GM23338 (cell line): ENCODE measurements at regions not wholly inside any gene's neighbourhood (a gene's known extent, or its start where the extent isn't known, plus 50 kb on each side); places are given as distances from the start of the nearest gene placed in this dataset.

Experiments
- ATAC-seq: fragments of 200-7000 bp; cut with Tn5 transposase; 3 replicates; pipeline ENCODE4 v1.9.1; 2020
- DNase-seq: peaks from one replicate; pipeline ENCODE4 v3.0.0-alpha.2; 2015; ENCODE audit warnings: low spot score
- H2AFZ ChIP-seq: fragments of 200-600 bp; sonication (generic); 2 replicates; pipeline ENCODE4 v1.8.0; 2016; ENCODE audit warnings: antibody characterized with exemption, mild to moderate bottlenecking, moderate library complexity
- H3F3A ChIP-seq: fragments of 200-600 bp; sonication (generic); replicated peaks from 2 replicates; pipeline ENCODE4 v1.8.0; 2017; ENCODE audit warnings: antibody characterized with exemption, mixed run types, low read depth
- H3K27ac ChIP-seq: fragments of 200-600 bp; sonication (generic); 2 replicates; pipeline ENCODE4 v1.6.1; 2016; ENCODE audit warnings: low read depth
- H3K27me3 ChIP-seq: fragments of 200-600 bp; sonication (generic); 2 replicates; pipeline ENCODE4 v1.8.0; 2016; ENCODE audit warnings: mild to moderate bottlenecking, mixed run types, moderate library complexity; ENCODE audit not compliant: insufficient read depth
- H3K36me3 ChIP-seq: fragments of 200-600 bp; sonication (generic); 2 replicates; pipeline ENCODE4 v1.8.0; 2016; ENCODE audit warnings: mild to moderate bottlenecking; ENCODE audit not compliant: insufficient read depth
- H3K4me1 ChIP-seq: fragments of 200-600 bp; sonication (generic); 2 replicates; pipeline ENCODE4 v1.8.0; 2016; ENCODE audit warnings: mild to moderate bottlenecking, moderate library complexity; ENCODE audit not compliant: insufficient read depth
- H3K4me2 ChIP-seq: fragments of 200-600 bp; sonication (generic); 2 replicates; pipeline ENCODE4 v1.7.1; 2017; ENCODE audit warnings: mixed run types
- H3K4me3 ChIP-seq: fragments of 200-600 bp; sonication (generic); 2 replicates; pipeline ENCODE4 v1.6.1; 2016; ENCODE audit warnings: mixed run types
- H3K79me2 ChIP-seq: fragments of 200-600 bp; sonication (generic); replicated peaks from 2 replicates; pipeline ENCODE4 v1.8.0; 2017; ENCODE audit warnings: mild to moderate bottlenecking; ENCODE audit not compliant: insufficient read depth
- H3K9me2 ChIP-seq: fragments of 200-600 bp; sonication (generic); 2 replicates; pipeline ENCODE4 v1.8.0; 2017; ENCODE audit not compliant: insufficient read depth
- H4K20me1 ChIP-seq: fragments of 200-600 bp; sonication (generic); replicated peaks from 2 replicates; pipeline ENCODE4 v1.8.0; 2017; ENCODE audit warnings: mild to moderate bottlenecking; ENCODE audit not compliant: insufficient read depth
- H3K27ac Mint-ChIP-seq: 2 replicates; pipeline ENCODE4 v1.8.0; 2020; ENCODE audit warnings: inconsistent platforms, mild to moderate bottlenecking, moderate library complexity, mixed read lengths
- H3K27me3 Mint-ChIP-seq: 3 replicates; pipeline ENCODE4 v1.8.0; 2022; ENCODE audit warnings: low read depth, mild to moderate bottlenecking, moderate library complexity, mixed read lengths, inconsistent platforms; ENCODE audit not compliant: insufficient read depth, poor library complexity
- H3K36me3 Mint-ChIP-seq: 3 replicates; pipeline ENCODE4 v1.8.0; 2021; ENCODE audit warnings: low read depth, mild to moderate bottlenecking, inconsistent platforms, moderate library complexity, mixed read lengths
- H3K4me1 Mint-ChIP-seq: 3 replicates; pipeline ENCODE4 v1.8.0; 2020; ENCODE audit warnings: mild to moderate bottlenecking, inconsistent platforms, mixed read lengths
- H3K4me3 Mint-ChIP-seq: 3 replicates; pipeline ENCODE4 v1.8.0; 2021; ENCODE audit warnings: moderate library complexity, mild to moderate bottlenecking, inconsistent platforms, mixed read lengths
- H3K9me3 Mint-ChIP-seq: 3 replicates; pipeline ENCODE4 v1.8.0; 2020; ENCODE audit warnings: moderate library complexity, mild to moderate bottlenecking, inconsistent platforms, mixed read lengths
- CREB1 ChIP-seq: fragments of 250-450 bp; sonication (Bioruptor Pico); IDR thresholded peaks from 2 replicates; pipeline ENCODE4 v1.5.0; 2020; ENCODE audit warnings: low read depth, mild to moderate bottlenecking, moderate library complexity
- NANOG ChIP-seq: IDR thresholded peaks from 2 replicates; pipeline ENCODE4 v1.6.1; 2016; ENCODE audit warnings: antibody characterized with exemption, borderline replicate concordance
- POLR2AphosphoS5 ChIP-seq: IDR thresholded peaks from 2 replicates; pipeline ENCODE4 v1.6.1; 2016; ENCODE audit warnings: antibody characterized with exemption, low read depth
- STAT1 ChIP-seq: IDR thresholded peaks from one replicate; pipeline ENCODE4 v1.6.1; 2016; ENCODE audit warnings: antibody characterized with exemption; ENCODE audit not compliant: unreplicated experiment
- TF ChIP-seq, protein P1 (sequence below), 2 experiments: fragments of 200-600 bp in 1 of 2; sonication (generic) in 1 of 2; conservative IDR thresholded peaks; 2 replicates each; pipeline versions ENCODE4 v1.5.1 to v1.6.1; 2016 to 2017; ENCODE audit warnings: antibody characterized with exemption in 2 of 2, low read depth in 2 of 2, mild to moderate bottlenecking in 2 of 2, moderate library complexity in 1 of 2
- TF ChIP-seq, protein P2 (sequence below): fragments of 250-450 bp; sonication (Bioruptor Pico); IDR thresholded peaks from 2 replicates; pipeline ENCODE4 v1.5.0; 2020; ENCODE audit warnings: mild to moderate bottlenecking, moderate library complexity

DNA sequence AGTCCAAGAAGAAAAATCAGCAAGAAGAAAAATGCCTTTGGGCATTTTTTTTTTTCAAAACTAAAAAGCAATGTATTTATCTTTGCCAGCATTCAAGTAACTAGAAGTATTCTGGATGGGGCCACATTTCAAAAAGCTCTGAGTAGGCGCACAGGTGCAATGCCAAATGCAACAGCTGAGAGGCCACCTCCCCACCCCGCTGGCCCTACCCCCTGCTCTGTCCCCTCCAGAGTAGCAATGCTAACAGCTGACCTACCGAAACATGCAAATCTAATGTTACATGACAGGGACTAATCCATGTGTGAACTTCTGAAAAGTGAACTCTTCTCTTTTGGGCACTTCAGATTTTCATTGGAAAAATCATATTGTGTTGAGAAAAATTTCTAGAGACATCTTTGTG is 153.7 kb upstream of the SLC38A2 start:
- ATAC-seq (no peak), DNase-seq (no peak)
- Mint-ChIP-seq H3K27me3 (no peaks in the 10 kb centered on the region), H3K9me3 (peaks cover 31% of the 10 kb centered on the region), H3K36me3 (peaks cover 27% of the 10 kb centered on the region), H3K4me1 (peaks cover 3% of the 10 kb centered on the region; the same call in 2 of the 3 replicates), H3K4me3 (no peak overlapping the region), H3K27ac (no peak overlapping the region)
- Histone ChIP-seq H3K27me3 (no peaks in the 10 kb centered on the region), H3K79me2 (no peaks in the 10 kb centered on the region), H3F3A (no peaks in the 10 kb centered on the region), H2AFZ (no peak overlapping the region), H3K4me1 (no peaks in the 10 kb centered on the region), H3K36me3 (no peaks in the 10 kb centered on the region), H4K20me1 (no peaks in the 10 kb centered on the region), H3K9me2 (no peaks in the 10 kb centered on the region), H3K4me3 (no peak overlapping the region), H3K4me2 (no peak overlapping the region), H3K27ac (no peak overlapping the region)
- TF ChIP-seq NANOG (no peak), CREB1 (no peak), STAT1 (no peak), POLR2AphosphoS5 (no peak)
- TF ChIP-seq, protein P1, sequence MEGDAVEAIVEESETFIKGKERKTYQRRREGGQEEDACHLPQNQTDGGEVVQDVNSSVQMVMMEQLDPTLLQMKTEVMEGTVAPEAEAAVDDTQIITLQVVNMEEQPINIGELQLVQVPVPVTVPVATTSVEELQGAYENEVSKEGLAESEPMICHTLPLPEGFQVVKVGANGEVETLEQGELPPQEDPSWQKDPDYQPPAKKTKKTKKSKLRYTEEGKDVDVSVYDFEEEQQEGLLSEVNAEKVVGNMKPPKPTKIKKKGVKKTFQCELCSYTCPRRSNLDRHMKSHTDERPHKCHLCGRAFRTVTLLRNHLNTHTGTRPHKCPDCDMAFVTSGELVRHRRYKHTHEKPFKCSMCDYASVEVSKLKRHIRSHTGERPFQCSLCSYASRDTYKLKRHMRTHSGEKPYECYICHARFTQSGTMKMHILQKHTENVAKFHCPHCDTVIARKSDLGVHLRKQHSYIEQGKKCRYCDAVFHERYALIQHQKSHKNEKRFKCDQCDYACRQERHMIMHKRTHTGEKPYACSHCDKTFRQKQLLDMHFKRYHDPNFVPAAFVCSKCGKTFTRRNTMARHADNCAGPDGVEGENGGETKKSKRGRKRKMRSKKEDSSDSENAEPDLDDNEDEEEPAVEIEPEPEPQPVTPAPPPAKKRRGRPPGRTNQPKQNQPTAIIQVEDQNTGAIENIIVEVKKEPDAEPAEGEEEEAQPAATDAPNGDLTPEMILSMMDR (conservative IDR thresholded peaks at IDR 0.05; ENCODE audit: low read depth in 2 of 2) = no peak
- TF ChIP-seq, protein P2, sequence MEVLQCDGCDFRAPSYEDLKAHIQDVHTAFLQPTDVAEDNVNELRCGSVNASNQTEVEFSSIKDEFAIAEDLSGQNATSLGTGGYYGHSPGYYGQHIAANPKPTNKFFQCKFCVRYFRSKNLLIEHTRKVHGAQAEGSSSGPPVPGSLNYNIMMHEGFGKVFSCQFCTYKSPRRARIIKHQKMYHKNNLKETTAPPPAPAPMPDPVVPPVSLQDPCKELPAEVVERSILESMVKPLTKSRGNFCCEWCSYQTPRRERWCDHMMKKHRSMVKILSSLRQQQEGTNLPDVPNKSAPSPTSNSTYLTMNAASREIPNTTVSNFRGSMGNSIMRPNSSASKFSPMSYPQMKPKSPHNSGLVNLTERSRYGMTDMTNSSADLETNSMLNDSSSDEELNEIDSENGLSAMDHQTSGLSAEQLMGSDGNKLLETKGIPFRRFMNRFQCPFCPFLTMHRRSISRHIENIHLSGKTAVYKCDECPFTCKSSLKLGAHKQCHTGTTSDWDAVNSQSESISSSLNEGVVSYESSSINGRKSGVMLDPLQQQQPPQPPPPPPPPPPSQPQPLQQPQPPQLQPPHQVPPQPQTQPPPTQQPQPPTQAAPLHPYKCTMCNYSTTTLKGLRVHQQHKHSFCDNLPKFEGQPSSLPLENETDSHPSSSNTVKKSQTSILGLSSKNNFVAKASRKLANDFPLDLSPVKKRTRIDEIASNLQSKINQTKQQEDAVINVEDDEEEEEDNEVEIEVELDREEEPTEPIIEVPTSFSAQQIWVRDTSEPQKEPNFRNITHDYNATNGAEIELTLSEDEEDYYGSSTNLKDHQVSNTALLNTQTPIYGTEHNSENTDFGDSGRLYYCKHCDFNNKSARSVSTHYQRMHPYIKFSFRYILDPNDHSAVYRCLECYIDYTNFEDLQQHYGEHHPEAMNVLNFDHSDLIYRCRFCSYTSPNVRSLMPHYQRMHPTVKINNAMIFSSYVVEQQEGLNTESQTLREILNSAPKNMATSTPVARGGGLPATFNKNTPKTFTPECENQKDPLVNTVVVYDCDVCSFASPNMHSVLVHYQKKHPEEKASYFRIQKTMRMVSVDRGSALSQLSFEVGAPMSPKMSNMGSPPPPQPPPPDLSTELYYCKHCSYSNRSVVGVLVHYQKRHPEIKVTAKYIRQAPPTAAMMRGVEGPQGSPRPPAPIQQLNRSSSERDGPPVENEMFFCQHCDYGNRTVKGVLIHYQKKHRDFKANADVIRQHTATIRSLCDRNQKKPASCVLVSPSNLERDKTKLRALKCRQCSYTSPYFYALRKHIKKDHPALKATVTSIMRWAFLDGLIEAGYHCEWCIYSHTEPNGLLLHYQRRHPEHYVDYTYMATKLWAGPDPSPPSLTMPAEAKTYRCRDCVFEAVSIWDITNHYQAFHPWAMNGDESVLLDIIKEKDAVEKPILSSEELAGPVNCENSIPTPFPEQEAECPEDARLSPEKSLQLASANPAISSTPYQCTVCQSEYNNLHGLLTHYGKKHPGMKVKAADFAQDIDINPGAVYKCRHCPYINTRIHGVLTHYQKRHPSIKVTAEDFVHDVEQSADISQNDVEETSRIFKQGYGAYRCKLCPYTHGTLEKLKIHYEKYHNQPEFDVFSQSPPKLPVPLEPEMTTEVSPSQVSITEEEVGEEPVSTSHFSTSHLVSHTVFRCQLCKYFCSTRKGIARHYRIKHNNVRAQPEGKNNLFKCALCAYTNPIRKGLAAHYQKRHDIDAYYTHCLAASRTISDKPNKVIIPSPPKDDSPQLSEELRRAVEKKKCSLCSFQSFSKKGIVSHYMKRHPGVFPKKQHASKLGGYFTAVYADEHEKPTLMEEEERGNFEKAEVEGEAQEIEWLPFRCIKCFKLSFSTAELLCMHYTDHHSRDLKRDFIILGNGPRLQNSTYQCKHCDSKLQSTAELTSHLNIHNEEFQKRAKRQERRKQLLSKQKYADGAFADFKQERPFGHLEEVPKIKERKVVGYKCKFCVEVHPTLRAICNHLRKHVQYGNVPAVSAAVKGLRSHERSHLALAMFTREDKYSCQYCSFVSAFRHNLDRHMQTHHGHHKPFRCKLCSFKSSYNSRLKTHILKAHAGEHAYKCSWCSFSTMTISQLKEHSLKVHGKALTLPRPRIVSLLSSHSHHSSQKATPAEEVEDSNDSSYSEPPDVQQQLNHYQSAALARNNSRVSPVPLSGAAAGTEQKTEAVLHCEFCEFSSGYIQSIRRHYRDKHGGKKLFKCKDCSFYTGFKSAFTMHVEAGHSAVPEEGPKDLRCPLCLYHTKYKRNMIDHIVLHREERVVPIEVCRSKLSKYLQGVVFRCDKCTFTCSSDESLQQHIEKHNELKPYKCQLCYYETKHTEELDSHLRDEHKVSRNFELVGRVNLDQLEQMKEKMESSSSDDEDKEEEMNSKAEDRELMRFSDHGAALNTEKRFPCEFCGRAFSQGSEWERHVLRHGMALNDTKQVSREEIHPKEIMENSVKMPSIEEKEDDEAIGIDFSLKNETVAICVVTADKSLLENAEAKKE (CRISPR knock-in tag) = no peak
